Subcutaneous abdominal adipose tissue (tissue), 5 donors: ENCODE measurements at regions not wholly inside any gene's neighbourhood (a gene's known extent, or its start where the extent isn't known, plus 50 kb on each side); places are given as distances from the start of the nearest gene placed in this dataset.
A peak's percentile ranks its signal among the peaks of the same experiment; 100 is the strongest.

Experiments used
- H3K27ac ChIP-seq: one replicate; pipeline ENCODE4 v1.7.0; 2013; ENCODE audit warnings: low read depth, mild to moderate bottlenecking, inconsistent platforms, low read length, moderate library complexity
- H3K27me3 ChIP-seq, 5 donors: one replicate each; pipeline ENCODE4 v1.7.0; 2013; ENCODE audit warnings: low read length in 5 of 5, inconsistent platforms in 1 of 5; ENCODE audit not compliant: control insufficient read depth in 5 of 5, insufficient read depth in 4 of 5
- H3K36me3 ChIP-seq, 5 donors: one replicate each; pipeline ENCODE4 v1.7.0; 2013; ENCODE audit warnings: low read length in 5 of 5; ENCODE audit not compliant: control insufficient read depth in 5 of 5, insufficient read depth in 5 of 5
- H3K4me1 ChIP-seq, 5 donors: one replicate each; pipeline ENCODE4 v1.7.0; 2013; ENCODE audit warnings: low read length in 5 of 5, mild to moderate bottlenecking in 3 of 5, moderate library complexity in 1 of 5; ENCODE audit not compliant: control insufficient read depth in 5 of 5, insufficient read depth in 5 of 5
- H3K4me3 ChIP-seq, 5 donors: one replicate each; pipeline ENCODE4 v1.7.0; 2013; ENCODE audit warnings: low read length in 5 of 5, low read depth in 1 of 5
- H3K9ac ChIP-seq, 5 donors: one replicate each; pipeline ENCODE4 v1.7.0; 2013; ENCODE audit warnings: low read length in 5 of 5, mild to moderate bottlenecking in 4 of 5, moderate library complexity in 3 of 5
- H3K9me3 ChIP-seq, 5 donors: one replicate each; pipeline ENCODE4 v1.7.0; 2013; ENCODE audit warnings: low read length in 5 of 5; ENCODE audit not compliant: control insufficient read depth in 5 of 5
- donor health status: healthy.
- donor health status: healthy.
- donor health status: healthy.
- donor health status: healthy.
- donor health status: healthy.

GRCh38 chrX:3257471-3257870 lies 89.0 kb downstream of the MXRA5 start:
- no peaks in the 10 kb centered on the region for H3K36me3 ChIP-seq
- H3K27ac ChIP-seq, result no peak overlapping the region
- H3K9ac ChIP-seq, result no peak overlapping the region
- H3K27me3 ChIP-seq, result no peaks in the 10 kb centered on the region
- peaks cover 0 to 6% (median 0%) of the 10 kb centered on the region in 5 donors for H3K4me1 ChIP-seq
- no peak overlapping the region for H3K4me3 ChIP-seq
- H3K9me3 ChIP-seq, result peaks cover 3 to 12% (median 6%) of the 10 kb centered on the region in 5 donors

GRCh38 chrX:3256868-3257267 lies 89.6 kb downstream of the MXRA5 start:
- Histone ChIP-seq H3K4me1 (peaks cover 0 to 8% (median 0%) of the 10 kb centered on the region in 5 donors), H3K27ac (no peak overlapping the region), H3K9ac (no peak overlapping the region), H3K9me3 (peaks cover under 1 to 6% (median 3%) of the 10 kb centered on the region in 5 donors), H3K4me3 (no peak overlapping the region), H3K27me3 (no peaks in the 10 kb centered on the region), H3K36me3 (no peaks in the 10 kb centered on the region)

GRCh38 chrX:3252744-3253143 lies 93.7 kb downstream of the MXRA5 start:
- Histone ChIP-seq H3K9ac (peak overlapping the region in 1 of 5 donors; percentile 14), H3K4me3 (no peak overlapping the region), H3K27ac (no peak overlapping the region), H3K36me3 (no peaks in the 10 kb centered on the region), H3K27me3 (no peaks in the 10 kb centered on the region), H3K9me3 (no peaks in the 10 kb centered on the region), H3K4me1 (peaks cover 0 to 8% (median 0%) of the 10 kb centered on the region in 5 donors)

GRCh38 chrX:3250966-3251365 lies 95.5 kb downstream of the MXRA5 start:
- Histone ChIP-seq H3K4me1 (peaks cover 0 to 8% (median 0%) of the 10 kb centered on the region in 5 donors), H3K27me3 (no peaks in the 10 kb centered on the region), H3K9me3 (no peaks in the 10 kb centered on the region), H3K4me3 (no peak overlapping the region), H3K27ac (no peak overlapping the region), H3K36me3 (no peaks in the 10 kb centered on the region), H3K9ac (no peak overlapping the region)

DNA sequence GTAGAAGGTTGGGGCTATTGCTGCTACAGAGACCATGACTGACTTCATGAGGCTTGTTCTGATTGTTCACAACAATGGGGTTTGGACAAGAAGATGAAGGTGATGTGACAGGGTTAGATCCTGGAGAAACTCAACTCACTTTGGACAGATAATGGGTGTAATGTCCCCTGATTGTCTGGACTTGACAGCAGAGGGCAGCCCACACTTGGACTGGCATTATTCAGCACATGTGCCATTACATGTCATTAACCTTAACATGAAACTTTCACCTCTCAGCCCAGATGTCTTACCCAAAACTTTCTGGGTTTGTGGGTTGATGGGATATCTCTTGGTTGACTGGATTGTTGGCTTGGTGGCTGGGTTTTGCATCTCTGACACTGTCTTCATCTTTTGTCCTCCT lies 101.5 kb downstream of the MXRA5 start:
- Histone ChIP-seq H3K27me3 (peaks cover 0 to 6% (median 0%) of the 10 kb centered on the region in 5 donors), H3K4me1 (no peaks in the 10 kb centered on the region), H3K9ac (no peak overlapping the region), H3K9me3 (no peaks in the 10 kb centered on the region), H3K27ac (no peak overlapping the region), H3K4me3 (no peak overlapping the region), H3K36me3 (no peaks in the 10 kb centered on the region)

- H3K4me1 ChIP-seq, result no peaks in the 10 kb centered on the region
- H3K27me3 ChIP-seq, result peaks cover 0 to 9% (median 0%) of the 10 kb centered on the region in 5 donors
- no peak overlapping the region for H3K9ac ChIP-seq
- no peaks in the 10 kb centered on the region for H3K9me3 ChIP-seq
- H3K36me3 ChIP-seq, result no peaks in the 10 kb centered on the region
- H3K27ac ChIP-seq, result no peak overlapping the region
- no peak overlapping the region for H3K4me3 ChIP-seq
Observed at GRCh38 chrX:3244203-3244743, 102.2 kb downstream of the MXRA5 start.

- H3K9me3 ChIP-seq, result no peaks in the 10 kb centered on the region
- no peaks in the 10 kb centered on the region for H3K4me1 ChIP-seq
- no peak overlapping the region for H3K9ac ChIP-seq
- no peaks in the 10 kb centered on the region for H3K27me3 ChIP-seq
- no peak overlapping the region for H3K4me3 ChIP-seq
- H3K36me3 ChIP-seq, result no peaks in the 10 kb centered on the region
- no peak overlapping the region for H3K27ac ChIP-seq
Observed at GRCh38 chrX:3232262-3232923, 114.1 kb downstream of the MXRA5 start.

- no peaks in the 10 kb centered on the region for H3K36me3 ChIP-seq
- H3K9me3 ChIP-seq, result no peaks in the 10 kb centered on the region
- H3K4me1 ChIP-seq, result no peaks in the 10 kb centered on the region
- no peak overlapping the region for H3K27ac ChIP-seq
- no peak overlapping the region for H3K9ac ChIP-seq
- no peaks in the 10 kb centered on the region for H3K27me3 ChIP-seq
- H3K4me3 ChIP-seq, result no peak overlapping the region
Observed at GRCh38 chrX:3231766-3232165, 114.7 kb downstream of the MXRA5 start.

DNA sequence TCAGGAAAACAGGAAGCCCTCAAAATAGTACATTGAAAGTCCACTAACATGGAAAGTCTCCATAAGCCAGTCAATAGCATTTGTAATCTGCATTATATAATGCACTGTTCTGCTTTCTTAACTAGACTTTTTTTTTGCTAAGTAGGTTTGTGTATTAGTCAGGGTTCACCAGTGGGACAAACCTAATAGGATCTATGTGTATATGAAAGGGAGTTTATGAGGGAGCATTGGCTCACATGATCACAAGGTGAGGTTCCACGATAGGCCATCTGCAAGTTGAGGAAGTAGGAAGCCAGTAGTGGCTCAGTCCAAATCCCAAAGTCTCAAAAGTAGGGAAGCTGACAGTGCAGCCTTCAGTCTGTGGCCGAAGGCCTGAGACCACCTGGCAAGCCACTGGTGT lies 116.0 kb downstream of the MXRA5 start:
- Histone ChIP-seq H3K9me3 (no peaks in the 10 kb centered on the region), H3K27me3 (peaks cover 0 to 4% (median 0%) of the 10 kb centered on the region in 5 donors), H3K4me3 (no peak overlapping the region), H3K4me1 (no peaks in the 10 kb centered on the region), H3K9ac (no peak overlapping the region), H3K27ac (no peak overlapping the region), H3K36me3 (no peaks in the 10 kb centered on the region)

- Histone ChIP-seq H3K9me3 (no peaks in the 10 kb centered on the region), H3K27ac (no peak overlapping the region), H3K9ac (no peak overlapping the region), H3K4me1 (no peaks in the 10 kb centered on the region), H3K36me3 (no peaks in the 10 kb centered on the region), H3K4me3 (no peak overlapping the region), H3K27me3 (peaks cover 0 to 4% (median 0%) of the 10 kb centered on the region in 5 donors)
Observed at GRCh38 chrX:3227526-3227925, 118.9 kb downstream of the MXRA5 start.
